Renal cortical epithelial cell (primary cell): ENCODE measurements at regions not wholly inside any gene's neighbourhood (a gene's known extent, or its start where the extent isn't known, plus 50 kb on each side); places are given as distances from the start of the nearest gene placed in this dataset.
A peak's percentile ranks its signal among the peaks of the same experiment; 100 is the strongest.

ENCODE experiments used
- DNase-seq: peaks from one replicate; pipeline ENCODE4 v3.0.0-alpha.2; 2011; ENCODE audit warnings: low read depth

GRCh38 chrX:69110116-69110530, 55.1 kb downstream of the PJA1 start:
- DNase-seq, result no peak

DNA sequence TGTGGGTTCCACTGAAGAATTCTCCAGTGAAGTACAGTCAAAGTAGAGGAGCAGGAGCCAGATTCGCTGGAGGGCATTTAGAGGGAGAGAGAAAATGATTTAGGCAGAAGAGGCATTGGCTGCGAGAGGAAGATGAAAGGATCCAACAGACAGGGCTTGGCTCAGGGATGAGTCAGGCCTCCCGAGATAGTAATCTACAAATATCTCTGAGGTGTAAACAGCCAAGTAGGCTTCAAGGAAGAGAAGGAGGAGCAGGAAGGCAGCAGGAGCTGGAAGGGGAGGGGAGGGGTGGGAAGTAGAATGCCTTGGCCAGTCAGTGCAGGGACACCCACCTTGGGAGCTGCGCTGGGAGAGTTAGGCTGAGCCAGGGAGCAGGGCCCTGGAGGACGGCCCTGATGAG, 55.5 kb downstream of the PJA1 start:
- DNase-seq, result no peak

GRCh38 chrX:69109036-69109663, 56.1 kb downstream of the PJA1 start:
- DNase-seq, result no peak

DNA sequence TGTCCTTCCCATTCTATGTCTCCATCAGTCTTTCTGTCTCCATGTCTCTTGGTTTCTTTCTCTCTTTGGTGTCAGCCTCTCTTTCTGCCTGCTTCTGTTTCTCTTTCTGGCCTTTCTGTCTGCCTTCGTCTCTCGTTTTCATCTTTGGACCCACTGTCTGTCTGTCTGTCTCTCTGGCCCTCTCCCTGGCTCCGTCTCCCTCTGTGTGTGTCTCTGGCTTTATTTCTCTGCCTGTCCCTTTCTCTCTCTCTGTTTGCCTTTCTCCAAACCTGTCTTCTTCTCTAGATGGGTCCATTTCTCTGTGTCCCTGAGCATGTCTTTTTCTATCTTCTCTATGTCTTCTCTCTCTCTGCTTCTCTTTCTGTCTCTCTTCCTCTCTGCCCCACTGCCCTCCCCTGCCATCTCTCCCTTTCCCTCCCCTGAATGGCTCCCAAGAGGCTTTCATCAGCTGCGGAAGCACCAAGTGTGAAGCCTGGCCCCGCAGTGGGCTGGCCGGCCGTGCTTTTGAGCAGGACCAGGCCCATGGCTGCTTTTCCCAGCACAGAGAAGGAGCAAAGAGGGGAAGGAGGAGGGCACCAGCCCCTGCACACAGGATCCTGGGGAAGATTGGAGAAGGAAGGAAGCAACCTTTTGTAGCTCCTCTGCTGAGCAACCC, 57.4 kb downstream of the PJA1 start:
- no peak for DNase-seq

- DNase-seq, result no peak
Measured at GRCh38 chrX:69107231-69107739, 58.0 kb downstream of the PJA1 start.

GRCh38 chrX:69104756-69105434, 60.4 kb downstream of the PJA1 start:
- DNase-seq, result no peak

- no peak for DNase-seq
Measured at GRCh38 chrX:69103539-69103938, 61.7 kb downstream of the PJA1 start.

GRCh38 chrX:69102612-69103194, 62.5 kb downstream of the PJA1 start:
- no peak for DNase-seq

- DNase-seq, result no peak
Measured at GRCh38 chrX:69101683-69102251, 63.5 kb downstream of the PJA1 start.

GRCh38 chrX:69100478-69100877, 64.8 kb downstream of the PJA1 start:
- DNase-seq, result no peak

GRCh38 chrX:69097451-69098236, 67.6 kb downstream of the PJA1 start:
- no peak for DNase-seq

GRCh38 chrX:69096963-69097362, 68.3 kb downstream of the PJA1 start:
- DNase-seq, result no peak

GRCh38 chrX:69094977-69095669, 70.1 kb downstream of the PJA1 start:
- DNase-seq, result no peak

DNA sequence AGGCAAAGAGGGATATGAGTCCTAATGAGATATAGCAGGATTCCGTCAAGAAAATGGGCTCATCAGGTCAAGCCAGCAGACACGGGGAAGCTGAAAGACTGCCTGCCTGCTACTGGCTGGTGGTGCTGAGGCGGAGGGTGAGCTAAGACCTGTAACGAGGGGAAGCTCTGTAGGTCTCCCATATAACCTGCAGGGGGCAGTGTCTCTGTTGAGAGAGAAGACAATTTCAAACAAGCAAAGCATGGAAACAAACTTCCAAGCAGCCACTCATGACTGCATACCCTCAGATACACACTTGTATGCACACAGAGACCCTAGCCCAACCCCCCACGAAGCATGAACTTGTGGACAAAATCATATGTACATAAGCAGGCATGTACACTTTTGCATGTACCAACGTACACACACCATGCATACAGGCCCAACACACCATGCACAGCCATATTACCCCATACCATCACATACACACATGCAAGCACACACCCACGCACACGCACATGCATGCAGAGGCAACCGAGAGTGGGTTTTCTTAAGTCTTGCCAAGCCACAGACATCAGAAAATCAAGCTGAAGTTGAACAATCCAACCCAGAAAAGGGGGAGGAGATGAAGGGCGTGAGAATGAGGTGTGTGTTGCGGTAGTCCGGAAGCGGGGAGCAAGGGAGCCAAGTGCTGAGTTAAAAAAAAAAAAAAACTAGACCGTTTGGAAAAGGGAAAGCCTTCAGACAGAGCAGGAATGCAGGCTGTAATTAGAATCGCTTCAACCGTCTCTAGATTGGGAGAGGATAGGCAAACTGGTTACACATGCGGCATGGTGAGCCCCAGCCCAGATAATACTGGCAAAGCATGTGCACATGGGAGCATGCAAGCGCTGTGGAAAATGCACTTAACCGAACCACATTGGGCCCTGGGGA, 71.0 kb downstream of the PJA1 start:
- peak; percentile 55 for DNase-seq

DNA sequence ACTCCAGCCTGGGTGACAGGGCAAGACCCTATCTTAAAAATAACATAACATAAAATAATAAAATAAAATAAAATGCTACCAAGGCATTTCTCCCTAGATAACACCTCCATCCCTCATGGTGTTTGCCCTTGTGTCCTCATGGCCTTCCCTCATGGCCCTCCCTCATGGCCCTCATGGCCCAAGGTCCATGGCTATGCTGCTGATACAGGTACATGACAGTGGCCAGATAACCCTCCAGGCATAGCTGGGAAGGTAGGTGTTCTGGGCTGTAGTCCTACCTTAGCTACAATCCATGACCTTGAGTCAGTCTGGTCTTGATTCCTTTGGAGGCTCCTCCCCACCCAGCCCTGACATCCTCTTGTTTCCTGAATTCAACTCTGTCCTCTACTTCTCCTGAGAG, 75.2 kb downstream of the PJA1 start:
- DNase-seq, result no peak

GRCh38 chrX:69089203-69089602, 76.0 kb downstream of the PJA1 start:
- DNase-seq, result no peak

- DNase-seq, result no peak
Measured at GRCh38 chrX:69088171-69088938, 76.9 kb downstream of the PJA1 start.

DNA sequence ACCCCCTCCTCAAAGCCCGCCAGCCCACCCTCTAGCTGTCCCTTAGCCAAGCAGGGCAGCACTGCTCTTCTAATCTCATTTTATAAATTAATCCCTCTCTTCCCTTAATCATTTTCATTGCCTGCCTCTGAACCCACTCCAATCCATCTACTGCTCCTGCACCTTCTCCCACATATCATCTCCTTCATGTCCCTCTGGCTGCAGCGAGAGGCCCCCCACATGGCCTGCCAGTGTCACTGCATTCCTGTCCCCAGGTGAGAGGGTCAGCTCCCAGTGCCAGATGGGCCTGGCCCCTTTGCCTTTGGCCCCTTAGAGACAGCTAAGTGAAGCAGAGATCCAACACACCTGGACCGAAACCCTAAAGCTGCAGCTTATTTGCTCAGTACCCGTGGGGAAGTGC, 79.4 kb downstream of the PJA1 start:
- no peak for DNase-seq

DNA sequence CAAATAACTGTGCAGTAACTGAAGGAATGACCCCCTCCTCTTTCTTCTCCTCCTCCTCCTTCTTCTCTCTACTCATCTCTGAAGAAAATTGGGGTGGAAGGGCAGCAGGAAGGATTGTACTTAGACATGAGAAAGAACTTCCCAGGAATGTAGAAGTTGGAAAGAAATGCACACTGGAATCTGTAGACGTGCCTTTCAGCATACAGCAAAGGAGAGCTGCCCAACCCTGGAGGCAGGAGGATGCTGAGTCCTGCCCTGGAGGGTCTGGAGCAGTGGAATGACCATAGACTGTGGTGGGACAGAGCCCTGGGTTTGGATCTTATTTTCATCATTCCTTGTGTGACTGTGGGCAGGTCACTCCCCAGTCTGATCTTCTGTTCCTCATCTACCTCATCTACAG, 80.1 kb downstream of the PJA1 start:
- no peak for DNase-seq
